HepG2 (cell line): ENCODE measurements at regions not wholly inside any gene's neighbourhood (a gene's known extent, or its start where the extent isn't known, plus 50 kb on each side); places are given as distances from the start of the nearest gene placed in this dataset.

Experiments used
- ATAC-seq: fragments of 200-7000 bp; cut with Tn5 transposase; 3 replicates; pipeline ENCODE4 v1.9.1; 2020; ENCODE audit warnings: mild to moderate bottlenecking, moderate library complexity
- BruUV-seq: library from RNA; stranded (reverse); fragments of 400-500 nt; replicated peaks from 2 replicates; lab custom pipeline; 2021; lab: Mats Ljungman, UMichigan
- CTCF ChIA-PET: fragments of 300-600 bp; formaldehyde crosslinking; extraction: SDS; loops from one replicate; lab custom pipeline; 2021; ENCODE audit warnings: low total read pairs, inconsistent platforms, low intra/inter-chr PET ratio; lab: Yijun Ruan, JAX
- POLR2A ChIA-PET: fragments of 350-600 bp; sonication (Branson Sonifier 250); formaldehyde crosslinking; loops from one replicate; lab custom pipeline; 2020; ENCODE audit warnings: antibody characterized with exemption, inconsistent platforms; lab: Yijun Ruan, JAX
- DNase-seq: peaks from one replicate; pipeline ENCODE4 v3.0.0-alpha.2; 2015; ENCODE audit warnings: low spot score
- FAIRE-seq: peaks from 3 replicates; lab custom pipeline; 2011; peaks lifted over from hg19 to GRCh38; lab: Jason Lieb, UNC
- H2AFZ ChIP-seq: one replicate; pipeline ENCODE4 v1.6.1; 2011; ENCODE audit warnings: low read length, inconsistent platforms
- H3K27ac ChIP-seq: fragments of 300-600 bp; 3 replicates; pipeline ENCODE4 v1.8.0; 2011; ENCODE audit warnings: mixed run types, mild to moderate bottlenecking, mixed read lengths, low read length, inconsistent platforms; ENCODE audit not compliant: insufficient read depth; ENCODE audit errors: extremely low read length
- H3K27me3 ChIP-seq, 2 experiments: fragments of 200-600 bp in 1 of 2; 2 replicates in 1 of 2; 3 replicates in 1 of 2; pipeline versions ENCODE4 v1.6.0 to v1.8.0; 2011; ENCODE audit warnings: low read length in 2 of 2, mild to moderate bottlenecking in 2 of 2, moderate library complexity in 2 of 2, inconsistent platforms in 1 of 2; ENCODE audit not compliant: insufficient read depth in 2 of 2, control insufficient read depth in 1 of 2
- H3K36me3 ChIP-seq, 2 experiments: fragments of 200-600 bp in 1 of 2; replicated peaks in 1 of 2; 2 replicates in 1 of 2; 3 replicates in 1 of 2; pipeline versions ENCODE4 v1.5.1 to v1.8.0; 2011; ENCODE audit warnings: low read length in 2 of 2, inconsistent platforms in 1 of 2; ENCODE audit not compliant: insufficient read depth in 2 of 2, control insufficient read depth in 1 of 2
- H3K4me1 ChIP-seq: 2 replicates; pipeline ENCODE4 v1.5.1; 2012; ENCODE audit warnings: low read length, inconsistent platforms; ENCODE audit not compliant: insufficient read depth
- H3K4me2 ChIP-seq: 2 replicates; pipeline ENCODE4 v1.6.0; 2011; ENCODE audit warnings: low read depth, low read length, inconsistent platforms
- H3K4me3 ChIP-seq, 3 experiments: fragments of 200-600 bp in 1 of 3; sonication (generic), shearing (Covaris generic) in 1 of 3; replicated peaks in 1 of 3; 2 replicates each; pipeline ENCODE4 v1.5.1; 2011 to 2016; ENCODE audit warnings: low read length in 3 of 3, inconsistent platforms in 2 of 3, low read depth in 2 of 3, mild to moderate bottlenecking in 2 of 3, control low read depth in 1 of 3, mixed read lengths in 1 of 3; ENCODE audit not compliant: insufficient read depth in 1 of 3
- H3K79me2 ChIP-seq: one replicate; pipeline ENCODE4 v1.6.1; 2011; ENCODE audit warnings: low read length, inconsistent platforms; ENCODE audit not compliant: insufficient read depth
- H3K9ac ChIP-seq: 2 replicates; pipeline ENCODE4 v1.6.0; 2011; ENCODE audit warnings: mild to moderate bottlenecking, low read depth, low read length, inconsistent platforms; ENCODE audit not compliant: insufficient read depth
- H3K9me3 ChIP-seq: 2 replicates; pipeline ENCODE4 v1.5.1; 2012; ENCODE audit warnings: mild to moderate bottlenecking, low read length
- H4K20me1 ChIP-seq: 2 replicates; pipeline ENCODE4 v1.6.0; 2011; ENCODE audit warnings: inconsistent platforms, mild to moderate bottlenecking, low read length, moderate library complexity; ENCODE audit not compliant: insufficient read depth
- E2F5 ChIP-seq: sonication (generic); formaldehyde crosslinking; conservative IDR thresholded peaks from 2 replicates; pipeline ENCODE4 v1.4.0; 2020; ENCODE audit warnings: missing genetic modification reagents
- EP300 ChIP-seq, 3 experiments: sonication (generic) in 1 of 3; formaldehyde crosslinking in 1 of 3; IDR thresholded peaks; 2 replicates each; pipeline versions ENCODE4 v1.5.1 to v1.6.1; 2011 to 2020; ENCODE audit warnings: low read depth in 2 of 3, low read length in 2 of 3, borderline replicate concordance in 1 of 3, improper control_type of control experiment in 1 of 3, mild to moderate bottlenecking in 1 of 3, missing genetic modification reagents in 1 of 3, moderate library complexity in 1 of 3
- NCOA2 ChIP-seq: sonication (generic); formaldehyde crosslinking; IDR thresholded peaks from 2 replicates; pipeline ENCODE4 v1.8.0; 2022; ENCODE audit warnings: inconsistent platforms
- PAF1 ChIP-seq: IDR thresholded peaks from 2 replicates; pipeline ENCODE4 v1.6.1; 2016; ENCODE audit warnings: missing genetic modification reagents, missing compliant biosample characterization
- PBX2 ChIP-seq: IDR thresholded peaks from 2 replicates; pipeline ENCODE4 v1.6.1; 2016; ENCODE audit warnings: control low read depth
- RAD21 ChIP-seq: fragments of 450-650 bp; formaldehyde crosslinking; IDR thresholded peaks from 2 replicates; pipeline ENCODE4 v1.5.0; 2020; ENCODE audit warnings: mild to moderate bottlenecking
- SMC3 ChIP-seq: IDR thresholded peaks from 2 replicates; pipeline ENCODE4 v1.6.1; 2011; ENCODE audit warnings: low read length, improper control_type of control experiment
- STAG1 ChIP-seq: sonication (generic); formaldehyde crosslinking; IDR thresholded peaks from 2 replicates; pipeline ENCODE4 v1.4.0; 2020; ENCODE audit warnings: missing genetic modification reagents
- U2AF1 ChIP-seq: fragments of 200-400 bp; formaldehyde crosslinking; optimal IDR thresholded peaks from 2 replicates; pipeline ENCODE3; 2017; ENCODE audit warnings: mild to moderate bottlenecking, low read depth, low read length
- ZBTB40 ChIP-seq, 2 experiments: fragments of 450-650 bp in 1 of 2; sonication (generic) in 1 of 2; formaldehyde crosslinking in 1 of 2; IDR thresholded peaks; 2 replicates each; pipeline versions ENCODE4 v1.6.1 to v1.8.0; 2016 to 2022; ENCODE audit warnings: antibody characterized with exemption in 1 of 2, mild to moderate bottlenecking in 1 of 2, missing genetic modification reagents in 1 of 2
- ZNF253 ChIP-seq: sonication (generic); formaldehyde crosslinking; IDR thresholded peaks from 2 replicates; pipeline ENCODE4 v1.8.0; 2022; ENCODE audit warnings: mild to moderate bottlenecking, missing genetic modification reagents, borderline replicate concordance
- ZNF460 ChIP-seq: sonication (generic); formaldehyde crosslinking; IDR thresholded peaks from 2 replicates; pipeline ENCODE4 v1.5.1; 2020; ENCODE audit warnings: missing genetic modification reagents, mild to moderate bottlenecking, borderline replicate concordance
- ZNF468 ChIP-seq: sonication (generic); formaldehyde crosslinking; IDR thresholded peaks from 2 replicates; pipeline ENCODE4 v1.8.0; 2022; ENCODE audit warnings: mild to moderate bottlenecking, moderate library complexity, missing genetic modification reagents
- ZNF558 ChIP-seq: sonication (generic); formaldehyde crosslinking; IDR thresholded peaks from 2 replicates; pipeline ENCODE4 v1.9.0; 2022; ENCODE audit warnings: mild to moderate bottlenecking, missing genetic modification reagents, borderline replicate concordance
- WGBS: methylation state at CpG from one replicate; pipeline ENCODE4 v1.1.6; 2017; ENCODE audit warnings: low lambda C conversion rate; 5-methylcytosine and 5-hydroxymethylcytosine counted together
- in situ Hi-C: cut with HindIII; loops from 2 replicates; pipeline ENCODE4 v1.10.0; 2017; ENCODE audit warnings: low pct_unique_long_range_greater_than_20kb; ENCODE audit not compliant: extremely low pct_ligation_motif_present
- intact Hi-C: fragments of 100-400 bp; cut with micrococcal nuclease; formaldehyde crosslinking; loops from one replicate; pipeline ENCODE4 v1.10.0; 2022; ENCODE audit not compliant: unreplicated experiment

GRCh38 chr6:66421570-66421969 lies 714.5 kb upstream of the EYS start:
- Histone ChIP-seq H3K27ac (no peak overlapping the region), H4K20me1 (no peaks in the 10 kb centered on the region), H3K27me3 (no peaks in the 10 kb centered on the region), H3K36me3 (no peaks in the 10 kb centered on the region), H3K4me3 (no peak overlapping the region), H3K79me2 (no peaks in the 10 kb centered on the region), H2AFZ (no peak overlapping the region), H3K4me2 (no peak overlapping the region), H3K9ac (no peak overlapping the region), H3K4me1 (no peaks in the 10 kb centered on the region), H3K9me3 (no peaks in the 10 kb centered on the region)
- ATAC-seq: peak; percentile 80
- POLR2A ChIA-PET: no interaction called here
- CTCF ChIA-PET: interaction anchor here (3.1 kb wide), 1 partner anchor 75 kb away, joined by 41 read pairs; no protein-coding TSS in a partner anchor
- DNase-seq: peak; percentile 16
- FAIRE-seq: peak; percentile 43
- intact Hi-C loops: loop anchor here (1.0 to 2.0 kb wide), 2 partner anchors 67 to 75 kb away; no protein-coding TSS in a partner anchor
- 0% methylated on average over 3 of the region's 3 CpGs for WGBS
- in situ Hi-C loops: no loop called here
- no TSS peak for BruUV-seq
- TF ChIP-seq ZNF558 (CRISPR knock-in tag) (no peak), NCOA2 (no peak), ZNF460 (CRISPR knock-in tag) (no peak), ZNF253 (no peak), ZBTB40 (IDR thresholded peaks at IDR 0.05) (no peak), ZBTB40 (CRISPR knock-in tag; IDR thresholded peaks at IDR 0.05) (no peak), RAD21 (CRISPR knock-in tag) (peak; percentile 48; the same call in 1 of the 2 replicates), EP300 (IDR thresholded peaks at IDR 0.05; ENCODE audit: low read depth in 2 of 2, low read length in 2 of 2) (no peak), EP300 (CRISPR knock-in tag; IDR thresholded peaks at IDR 0.05; ENCODE audit: borderline replicate concordance) (no peak), SMC3 (peak; percentile 74), U2AF1 (no peak), PAF1 (CRISPR knock-in tag) (no peak), E2F5 (CRISPR knock-in tag) (no peak), PBX2 (CRISPR knock-in tag) (no peak), ZNF468 (CRISPR knock-in tag) (no peak), STAG1 (CRISPR knock-in tag) (peak; percentile 78)
